H1 (cell line): ENCODE measurements at regions not wholly inside any gene's neighbourhood (a gene's known extent, or its start where the extent isn't known, plus 50 kb on each side); places are given as distances from the start of the nearest gene placed in this dataset.

ENCODE experiments used
- CTCF ChIP-seq, 3 experiments: IDR thresholded peaks; 1 replicate in 2 of 3; 2 replicates in 1 of 3; pipeline versions ENCODE4 v1.5.1 to v1.6.1; 2011; ENCODE audit warnings: low read length in 3 of 3, mild to moderate bottlenecking in 3 of 3, inconsistent platforms in 2 of 3, low read depth in 1 of 3, moderate library complexity in 1 of 3; ENCODE audit not compliant: insufficient read depth in 1 of 3; ENCODE audit errors: control extremely low read depth in 1 of 3
- EP300 ChIP-seq, 2 experiments: IDR thresholded peaks; 1 replicate in 1 of 2; 2 replicates in 1 of 2; pipeline ENCODE4 v1.6.1; 2011 to 2012; ENCODE audit warnings: low read depth in 2 of 2, low read length in 2 of 2, mild to moderate bottlenecking in 2 of 2, borderline replicate concordance in 1 of 2, inconsistent platforms in 1 of 2, moderate library complexity in 1 of 2
- EZH2 ChIP-seq: fragments of 200-600 bp; sonication (generic); IDR thresholded peaks from 2 replicates; pipeline ENCODE4 v1.7.1; 2012; ENCODE audit warnings: low read depth, mild to moderate bottlenecking, moderate library complexity, low read length, inconsistent platforms; ENCODE audit not compliant: severe bottlenecking
- KDM5A ChIP-seq: fragments of 200-600 bp; IDR thresholded peaks from 2 replicates; pipeline ENCODE4 v1.7.1; 2012; ENCODE audit warnings: mild to moderate bottlenecking, low read length, inconsistent platforms, mixed read lengths

- TF ChIP-seq EP300 (IDR thresholded peaks at IDR 0.05; ENCODE audit: borderline replicate concordance in 1 of 2, low read depth in 2 of 2, low read length in 2 of 2) = no peak
- TF ChIP-seq CTCF (IDR thresholded peaks at IDR 0.05; ENCODE audit: control extremely low read depth in 1 of 3, insufficient read depth in 1 of 3, low read depth in 1 of 3, low read length in 3 of 3) = no peak
- no peak for TF ChIP-seq EZH2
- no peak for TF ChIP-seq KDM5A
Measured at GRCh38 chr5:163916376-163916775, 411.0 kb downstream of the MAT2B start.
